NCI-H1048 (cell line): ENCODE measurements at regions not wholly inside any gene's neighbourhood (a gene's known extent, or its start where the extent isn't known, plus 50 kb on each side); places are given as distances from the start of the nearest gene placed in this dataset.
"Not testable (repeated sequence)": the region's sequence is repeated elsewhere in the genome, so short reads cannot be mapped to it uniquely, and the experiment has no call there.

ENCODE experiments used
- DNase-seq: peaks from one replicate; lab custom pipeline; 2025; lab: John Stamatoyannopoulos, UW

DNA sequence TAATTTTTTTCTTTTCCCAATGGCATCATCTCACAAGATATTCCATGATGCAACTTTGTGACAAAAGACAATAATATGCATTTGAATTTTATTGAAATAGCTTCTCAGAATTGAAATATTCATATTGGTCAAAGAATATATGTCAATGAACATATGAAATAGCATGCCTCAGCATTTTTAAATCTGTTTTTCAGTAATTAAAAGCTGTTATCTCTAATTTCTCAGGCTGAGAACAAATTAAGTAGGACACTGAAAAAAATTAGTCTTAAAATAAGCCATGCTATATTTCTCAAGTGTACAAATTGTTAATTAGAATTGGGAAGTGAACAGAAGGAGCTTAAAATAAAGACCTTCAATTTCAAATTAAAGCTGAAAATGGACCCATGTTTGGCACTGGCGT lies 570.1 kb downstream of the MFSD1 start:
- no peak for DNase-seq

DNA sequence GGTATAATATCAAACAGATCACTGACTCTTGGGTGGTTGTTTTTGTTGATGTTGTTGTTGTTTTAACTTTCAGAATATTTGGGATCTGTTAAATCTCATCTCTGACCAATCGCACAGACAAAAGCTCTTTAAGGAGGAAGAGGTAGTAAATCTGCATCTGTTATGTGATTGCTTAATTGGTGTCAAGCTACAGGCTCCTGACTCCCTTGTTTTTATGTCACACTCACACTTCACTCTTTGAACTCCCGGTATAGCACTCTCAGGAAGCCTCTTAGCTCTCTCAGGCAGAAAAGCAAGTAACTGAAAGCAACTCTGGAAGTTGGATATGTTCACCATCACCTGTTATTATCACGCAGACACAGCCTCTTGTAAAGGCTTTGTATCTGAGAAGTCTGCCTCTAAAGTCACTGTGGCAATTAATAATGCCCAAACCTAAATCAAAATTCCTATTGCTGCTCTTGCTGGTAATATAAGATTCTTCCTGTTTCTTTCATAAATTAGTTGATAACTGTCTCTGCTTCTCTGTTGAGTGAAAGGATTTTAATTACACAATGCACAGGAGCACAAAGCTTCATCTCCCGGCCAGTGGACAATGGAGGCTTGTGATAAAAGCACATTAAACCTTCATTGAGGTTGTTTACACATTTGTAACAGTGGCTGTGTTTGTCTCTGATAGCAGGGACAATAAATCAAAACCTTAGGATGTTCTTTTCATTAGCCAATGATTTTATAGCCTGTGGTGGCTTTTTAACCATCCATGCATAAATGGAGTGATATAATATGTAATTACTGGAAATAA lies 576.7 kb downstream of the MFSD1 start:
- DNase-seq = no peak

DNA sequence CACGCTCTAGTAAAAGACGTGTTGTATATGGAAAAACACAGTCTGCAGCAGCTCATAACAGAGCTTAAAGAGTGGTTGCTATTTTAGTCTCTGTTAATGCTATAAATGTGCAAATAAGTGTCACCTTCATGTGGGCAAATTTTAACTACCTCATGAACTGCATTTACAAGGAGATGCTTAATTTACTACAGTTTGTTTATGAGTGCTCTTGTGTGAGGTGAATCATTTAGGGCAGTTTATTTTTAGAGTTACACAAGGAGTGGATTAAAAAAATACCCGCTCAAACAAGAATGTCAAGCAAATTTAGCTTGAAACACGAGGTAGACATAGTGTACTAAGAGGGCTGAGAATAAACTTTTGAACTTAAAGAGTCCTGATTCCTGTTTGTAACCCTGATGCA lies 579.0 kb downstream of the MFSD1 start:
- DNase-seq = no peak

DNA sequence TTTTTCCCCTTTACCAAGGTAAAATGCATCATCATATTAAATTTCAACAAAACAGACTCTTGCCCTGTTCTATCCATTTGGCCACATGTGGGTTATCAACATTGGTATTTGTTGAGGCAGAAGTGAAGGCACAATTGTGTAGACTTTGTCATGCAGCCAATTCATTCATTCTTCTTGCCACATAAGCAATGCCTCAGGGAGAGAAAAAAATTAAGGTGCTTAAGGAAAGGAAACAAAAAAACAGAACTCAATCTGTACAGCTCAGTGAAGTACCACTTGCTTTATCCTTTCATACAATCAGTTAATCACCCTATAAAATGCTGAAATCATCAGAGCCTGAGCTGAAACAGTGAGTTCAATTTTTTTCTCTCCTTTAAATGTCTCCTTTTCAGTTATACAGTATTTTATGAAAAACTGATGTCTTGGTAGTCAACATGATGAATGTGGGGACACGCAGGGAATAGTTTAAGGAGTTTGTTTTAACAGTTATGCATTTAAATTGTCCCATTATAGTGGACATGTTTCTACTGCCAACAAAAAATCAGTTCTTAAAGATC lies 588.9 kb downstream of the MFSD1 start:
- DNase-seq = no peak

DNA sequence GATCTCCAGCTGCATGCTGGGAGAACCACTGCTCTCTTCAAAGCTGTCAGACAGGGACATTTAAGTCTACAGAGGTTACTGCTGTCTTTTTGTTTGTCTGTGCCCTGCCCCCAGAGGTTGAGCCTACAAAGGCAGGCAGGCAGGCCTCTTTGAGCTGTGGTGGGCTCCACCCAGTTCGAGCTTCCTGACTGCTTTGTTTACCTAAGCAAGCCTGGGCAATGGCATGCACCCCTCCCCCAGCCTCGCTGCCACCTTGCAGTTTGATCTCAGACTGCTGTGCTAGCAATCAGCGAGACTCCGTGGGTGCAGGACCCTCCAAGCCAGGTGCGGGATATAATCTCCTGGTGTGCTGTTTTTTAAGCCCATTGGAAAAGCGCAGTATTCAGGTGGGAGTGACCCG lies 591.0 kb upstream of the IL12A start:
- not testable (repeated sequence) for DNase-seq

DNA sequence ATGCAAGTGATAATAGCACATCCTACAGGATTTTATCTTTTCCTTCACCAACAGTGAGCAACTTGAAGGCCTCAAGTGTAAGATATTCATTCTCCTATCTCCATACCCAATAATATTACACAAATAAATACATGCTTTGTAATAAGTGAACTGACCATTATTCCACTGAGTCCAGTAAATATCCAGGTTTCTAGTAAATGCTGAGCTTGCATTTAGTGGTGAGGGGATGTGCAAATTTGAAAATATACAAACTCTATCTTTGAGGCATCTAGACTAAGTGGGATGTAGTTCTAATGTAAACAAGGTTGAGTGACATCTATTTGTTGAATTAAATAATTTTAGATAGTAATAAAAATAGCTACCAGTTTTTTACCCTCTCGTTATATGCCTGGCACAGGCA lies 587.6 kb upstream of the IL12A start:
- DNase-seq = no peak

DNA sequence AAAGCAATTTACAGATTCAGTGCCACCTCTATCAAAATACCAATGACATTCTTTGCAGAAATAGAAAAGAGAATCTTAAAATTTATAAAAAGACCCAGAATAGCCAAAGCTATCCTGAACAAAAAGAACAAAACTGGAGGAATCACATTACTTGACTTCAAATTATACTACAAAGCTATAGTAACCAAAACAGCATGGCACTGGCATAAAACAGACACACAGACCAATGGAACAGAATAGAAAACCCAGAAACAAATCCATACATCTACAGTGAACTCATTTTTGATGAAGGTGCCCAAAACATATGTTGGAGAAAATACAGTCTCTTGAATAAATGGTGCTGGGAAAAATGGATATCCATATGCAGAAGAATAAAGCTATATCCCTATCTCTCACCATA lies 578.9 kb upstream of the IL12A start:
- DNase-seq = not testable (repeated sequence)

DNA sequence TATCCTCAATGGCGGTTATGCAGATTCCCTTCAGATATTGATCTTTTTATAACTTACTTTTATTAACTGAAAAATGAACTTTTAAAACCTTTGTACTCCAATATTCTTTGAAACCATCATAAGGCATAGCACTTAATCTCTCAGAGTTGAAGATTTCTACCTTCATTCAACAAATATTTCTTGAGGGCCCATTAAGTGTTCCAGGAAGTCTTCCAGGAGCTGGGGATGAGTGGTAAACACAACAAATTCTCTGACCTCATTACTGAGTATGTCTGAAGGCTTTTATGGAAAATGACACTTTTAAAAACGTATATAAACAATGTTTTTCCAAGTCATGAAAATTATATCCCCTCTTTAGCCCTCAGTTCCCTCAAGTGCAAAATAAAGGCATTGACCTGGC lies 575.3 kb upstream of the IL12A start:
- no peak for DNase-seq

DNA sequence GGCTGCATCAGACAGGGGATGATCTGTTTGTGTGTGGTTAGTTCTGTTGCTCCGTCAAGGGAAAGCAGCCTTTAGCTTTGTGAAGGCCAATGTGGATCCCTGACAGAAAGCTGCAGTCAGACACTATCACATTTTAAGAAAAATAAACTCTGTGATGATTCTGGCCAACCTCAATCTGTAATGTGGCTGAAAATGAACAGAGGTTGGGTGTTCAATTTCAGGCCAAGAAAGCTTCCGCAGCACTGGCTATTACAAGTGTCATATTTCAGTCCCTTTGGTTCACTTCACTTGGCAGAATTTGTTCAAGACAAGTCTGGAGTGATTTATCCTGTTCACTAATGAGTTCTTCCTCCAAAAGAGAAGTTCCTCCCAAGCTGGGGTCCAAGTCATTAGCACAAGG lies 571.8 kb upstream of the IL12A start:
- DNase-seq = no peak

DNA sequence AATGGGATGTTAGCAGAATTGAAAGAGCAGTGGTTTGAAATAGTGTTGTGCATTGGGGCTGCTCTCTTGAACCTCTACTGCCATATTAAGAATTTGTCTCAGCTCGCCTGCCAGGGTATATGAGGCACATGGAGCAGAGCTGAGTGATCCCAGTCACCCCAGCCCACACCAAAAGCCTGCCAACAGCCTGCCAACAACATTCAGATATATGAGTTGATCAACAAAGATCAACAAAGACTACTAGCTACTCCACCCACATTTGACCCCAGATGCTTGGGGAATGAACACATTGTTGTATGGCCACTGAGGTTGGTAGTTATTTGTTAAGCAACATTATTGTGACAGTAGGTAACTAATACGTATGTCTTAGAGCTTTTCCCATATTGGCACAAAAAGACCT lies 570.9 kb upstream of the IL12A start:
- DNase-seq = no peak

DNA sequence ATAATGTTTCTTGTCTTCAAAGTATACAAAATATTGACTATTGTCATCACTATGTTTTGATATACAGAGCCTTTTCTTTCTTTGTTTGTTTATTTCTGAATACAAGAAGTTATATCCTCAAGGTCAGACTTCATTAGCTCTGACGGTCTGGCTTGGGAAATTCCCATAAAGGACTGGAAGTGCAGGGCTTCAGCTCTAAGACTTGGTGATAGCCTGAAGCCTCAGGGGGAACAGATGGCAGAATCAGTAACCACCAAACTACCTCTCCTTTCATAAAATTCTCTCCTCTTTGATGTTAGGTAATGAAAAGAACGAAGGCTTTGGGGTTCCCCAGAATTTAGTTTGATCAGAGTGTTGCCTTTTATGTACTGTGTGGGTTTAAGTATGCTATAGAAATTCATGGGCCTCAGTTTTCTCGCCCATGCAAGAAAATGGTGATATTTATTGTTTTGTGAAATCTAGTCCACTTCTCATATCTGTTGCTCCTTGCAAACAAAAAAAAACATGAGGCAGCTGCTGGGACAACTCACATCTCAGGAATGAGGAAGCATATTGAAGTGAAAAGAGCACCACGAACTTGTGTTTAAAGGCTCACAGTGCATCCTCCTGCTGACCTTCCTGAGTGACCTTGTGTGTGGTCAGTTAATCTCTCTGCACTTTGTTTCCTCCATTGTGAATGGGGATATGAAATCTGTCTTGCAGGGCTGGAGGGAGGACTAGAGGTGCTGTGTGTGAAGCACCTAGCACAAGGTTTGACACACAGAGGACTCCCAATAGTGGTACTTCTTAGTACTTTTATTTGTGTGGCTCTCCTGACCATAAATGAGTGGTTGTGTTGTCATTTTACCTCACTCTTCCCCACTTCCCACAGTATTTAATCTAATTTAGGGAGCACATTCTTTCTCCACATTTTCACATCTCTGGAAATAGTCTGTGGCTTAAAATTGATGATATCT lies 569.8 kb upstream of the IL12A start:
- DNase-seq = no peak

DNA sequence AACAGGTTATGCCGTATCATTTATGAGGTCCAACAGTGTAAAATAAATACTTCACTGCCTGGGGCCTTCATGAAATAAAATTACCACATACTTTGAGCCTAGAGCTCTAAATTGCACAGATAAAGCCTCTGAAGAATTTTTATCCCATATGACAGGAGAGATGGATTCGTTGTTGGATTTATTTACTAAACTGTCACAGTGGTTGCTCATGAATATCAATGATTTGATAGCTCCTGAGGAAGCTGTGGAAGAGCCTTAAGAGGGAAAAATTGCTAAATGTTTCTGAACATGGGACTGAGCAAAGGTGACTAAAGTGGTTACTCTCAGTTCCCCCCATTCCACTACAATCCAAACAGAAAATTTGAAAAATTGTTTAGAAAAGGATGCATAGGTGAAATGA lies 558.9 kb upstream of the IL12A start:
- DNase-seq = no peak

DNA sequence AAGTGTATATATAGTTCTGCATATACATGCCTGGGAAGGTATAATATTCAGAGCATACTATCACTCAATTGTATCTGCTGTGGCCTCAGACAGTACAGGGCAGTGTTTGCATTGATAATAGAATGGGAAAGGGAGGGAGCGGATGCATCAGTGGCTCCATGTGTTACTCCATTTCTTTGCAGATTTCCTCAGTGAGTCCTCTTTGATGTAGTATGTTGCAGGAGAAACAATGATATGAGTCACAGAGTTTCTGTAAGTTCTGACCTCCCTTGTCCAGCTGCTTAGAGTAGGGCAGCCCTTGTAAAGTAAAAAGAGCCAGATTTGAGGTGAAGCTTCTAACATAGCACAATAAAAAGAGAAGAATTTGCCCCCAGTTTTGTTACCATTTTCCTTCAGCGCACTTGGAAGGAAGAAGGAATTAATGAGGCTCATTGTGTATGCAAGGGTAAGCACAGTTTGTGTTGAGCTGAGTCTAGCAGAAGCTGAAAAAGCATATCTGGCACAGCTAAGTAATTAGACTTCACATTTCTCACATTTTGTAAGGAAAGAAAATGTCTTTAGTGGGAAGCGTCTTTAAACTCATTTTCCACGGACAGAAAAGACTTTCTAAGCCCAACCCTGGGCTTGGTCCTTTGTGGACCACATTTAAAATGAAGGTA lies 555.8 kb upstream of the IL12A start:
- DNase-seq = no peak

DNA sequence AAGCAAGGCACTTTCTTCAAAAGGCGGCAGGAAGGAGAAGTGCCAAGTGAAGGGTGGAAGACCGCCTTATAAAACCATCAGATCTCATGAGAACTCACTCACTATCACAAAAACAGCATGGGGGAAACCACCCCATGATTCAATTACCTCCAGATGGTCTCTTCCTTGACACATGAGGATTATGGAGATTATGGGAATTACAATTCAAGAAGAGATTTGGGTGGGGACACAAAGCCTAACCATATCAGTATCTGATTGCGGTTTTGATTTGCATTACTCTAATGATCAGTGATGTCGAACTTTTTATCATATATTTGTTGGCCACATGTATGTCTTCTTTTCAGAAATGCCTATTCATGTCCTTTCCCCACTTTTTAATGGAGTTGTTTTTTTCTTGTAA lies 549.3 kb upstream of the IL12A start:
- no peak for DNase-seq

DNA sequence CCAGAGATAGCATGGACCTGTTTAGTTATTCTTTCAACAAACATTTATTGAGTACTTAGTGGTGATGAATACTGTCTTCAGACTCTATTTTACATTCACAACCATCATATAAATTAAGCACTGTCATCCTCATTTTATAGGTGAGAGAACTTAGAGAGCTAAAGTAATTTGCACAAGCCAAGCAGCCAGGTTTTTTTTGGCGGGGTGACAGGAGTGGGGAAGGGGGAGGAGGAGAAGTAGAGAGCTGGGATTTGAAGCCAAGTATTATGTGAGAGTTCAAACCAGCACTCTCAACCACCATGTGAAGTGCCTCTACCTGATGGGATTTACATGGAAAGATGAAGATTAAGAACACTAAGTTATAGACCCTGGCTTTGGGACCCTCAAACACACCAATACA lies 547.4 kb upstream of the IL12A start:
- no peak for DNase-seq

DNA sequence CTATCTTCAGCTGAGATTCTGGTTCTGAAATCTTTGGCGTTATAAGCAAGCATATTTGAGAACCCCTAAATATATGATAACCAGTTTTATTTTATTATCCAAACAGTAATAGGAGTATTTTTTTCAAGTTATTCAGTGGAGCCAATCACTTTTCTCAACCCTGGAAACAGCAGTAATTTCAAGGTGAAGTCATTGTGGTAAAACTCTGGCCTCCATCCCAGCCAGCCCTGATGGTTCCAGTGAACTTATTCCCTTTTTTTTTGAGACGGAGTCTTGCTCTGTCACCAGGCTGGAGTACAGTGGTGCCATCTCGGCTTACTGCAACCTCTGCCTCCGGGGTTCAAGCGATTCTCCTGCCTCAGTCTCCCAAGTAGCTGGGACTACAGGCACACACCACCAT lies 545.4 kb upstream of the IL12A start:
- DNase-seq = no peak

DNA sequence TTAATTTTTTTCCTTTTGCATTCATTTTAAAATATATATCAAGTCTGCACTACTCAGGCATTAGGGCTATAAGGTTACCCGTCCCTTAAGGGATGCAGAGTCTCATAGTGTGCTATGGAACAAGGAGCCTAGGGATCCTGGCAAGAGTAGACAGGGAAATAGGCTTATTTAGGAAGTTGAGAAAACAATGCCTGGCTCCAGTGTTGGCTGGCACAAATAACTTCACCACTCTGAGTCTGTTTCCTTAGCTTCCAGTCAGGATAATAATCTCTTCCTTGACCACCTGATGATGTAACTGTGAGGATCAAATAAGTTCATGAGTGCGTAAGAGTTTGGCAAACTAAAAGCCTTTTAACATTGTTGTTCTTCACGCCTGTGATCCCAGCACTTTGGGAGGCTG lies 540.8 kb upstream of the IL12A start:
- no peak for DNase-seq

DNA sequence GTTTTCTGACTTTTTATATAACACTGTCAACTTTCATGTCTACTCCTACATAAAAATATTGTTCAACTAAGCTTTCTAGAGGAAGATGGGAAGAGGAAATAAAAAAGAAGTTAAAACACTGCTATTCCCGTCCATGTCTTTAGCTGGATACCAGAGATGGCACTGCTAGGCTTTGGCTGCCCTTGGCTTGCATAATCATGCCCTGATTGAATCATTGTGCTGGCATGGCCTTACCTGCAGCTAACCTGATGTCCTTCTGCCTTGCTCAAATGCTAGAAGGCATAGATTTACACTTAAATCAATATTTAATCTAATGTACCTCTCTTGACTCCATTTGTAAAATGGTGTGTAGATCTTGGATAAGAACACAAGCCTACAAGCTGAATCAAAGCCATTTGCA lies 539.7 kb upstream of the IL12A start:
- no peak for DNase-seq

DNA sequence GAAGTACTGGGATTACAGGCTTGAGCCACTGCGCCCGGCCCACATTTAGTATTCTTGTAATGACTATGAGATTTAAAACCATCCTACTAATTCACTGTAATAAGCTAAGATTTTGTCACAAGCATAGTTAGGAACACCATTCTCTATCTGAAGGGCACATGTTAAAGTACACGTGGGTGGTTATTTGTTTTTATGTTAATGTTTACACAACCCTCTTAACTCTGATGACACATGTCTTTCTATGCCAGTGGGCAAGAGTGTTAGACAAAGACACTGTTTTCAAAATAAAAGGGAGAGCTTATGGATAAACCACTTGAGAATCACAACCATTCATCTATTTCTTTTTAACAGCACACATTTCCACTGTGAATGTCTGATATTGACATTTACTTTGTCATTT lies 537.6 kb upstream of the IL12A start:
- DNase-seq = no peak

DNA sequence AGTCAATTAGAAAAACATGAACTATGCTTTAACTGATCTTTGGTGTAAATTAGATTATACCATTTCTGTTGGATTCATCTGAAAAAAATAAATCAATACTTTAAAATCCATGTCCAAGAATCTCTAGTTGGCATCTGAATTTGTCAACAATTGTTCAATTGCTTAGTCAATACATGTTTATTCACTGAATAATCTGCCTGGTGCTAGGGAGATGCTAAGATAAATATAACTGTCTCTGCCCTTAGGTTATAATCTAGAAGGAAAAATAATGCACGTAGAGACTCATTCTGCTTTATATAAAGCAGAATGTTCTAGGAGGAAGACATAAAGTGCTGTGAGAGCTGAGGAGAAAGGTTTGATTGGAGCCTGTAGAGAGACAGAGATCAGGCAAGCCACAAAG lies 537.2 kb upstream of the IL12A start:
- DNase-seq = no peak

DNA sequence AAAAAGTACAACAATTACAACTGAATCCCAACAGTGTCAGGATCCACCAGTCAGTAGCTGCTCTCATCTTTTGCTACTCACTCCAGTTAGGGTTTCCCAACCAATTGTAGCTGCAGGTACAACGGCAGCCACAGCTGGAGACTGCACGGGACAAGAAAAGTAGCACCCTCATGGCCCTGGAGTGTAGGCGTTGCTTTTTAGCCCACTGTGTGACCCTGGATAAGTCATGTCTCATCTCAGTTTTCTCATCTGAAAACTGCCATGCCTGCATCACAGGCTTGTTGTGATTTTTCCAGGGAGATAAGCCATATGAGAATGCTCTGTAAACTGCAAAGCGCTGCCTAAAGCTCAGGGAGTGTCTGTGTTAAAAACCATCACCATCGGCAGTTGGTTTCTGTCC lies 535.6 kb upstream of the IL12A start:
- DNase-seq = no peak

DNA sequence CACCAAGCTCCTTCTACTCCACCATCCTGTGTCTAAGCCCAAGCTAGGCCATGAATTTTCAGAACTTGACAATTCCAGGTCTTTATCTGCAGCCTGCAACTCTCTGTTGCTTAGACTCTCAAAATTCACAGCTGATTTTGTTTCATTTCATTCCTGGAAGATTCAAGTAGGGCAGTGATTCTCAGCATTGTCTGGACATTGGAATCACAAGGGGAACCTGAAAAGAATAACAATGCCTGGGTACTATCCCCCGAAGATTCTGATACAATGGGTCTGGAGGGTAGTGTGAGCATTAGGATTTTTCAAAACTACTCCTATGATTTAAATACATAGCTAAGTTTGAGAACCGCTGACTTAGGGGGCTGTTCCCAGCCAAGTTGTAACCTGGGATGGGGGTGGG lies 534.7 kb upstream of the IL12A start:
- DNase-seq = no peak
